Panc1 (cell line): ENCODE measurements at regions not wholly inside any gene's neighbourhood (a gene's known extent, or its start where the extent isn't known, plus 50 kb on each side); places are given as distances from the start of the nearest gene placed in this dataset.

ENCODE experiments used
- ATAC-seq: fragments of 200-7000 bp; cut with Tn5 transposase; 2 replicates; pipeline ENCODE4 v1.9.1; 2020; ENCODE audit warnings: mild to moderate bottlenecking, moderate library complexity
- BruUV-seq: library from RNA; stranded (reverse); fragments of 400-500 nt; replicated peaks from 2 replicates; lab custom pipeline; 2021; lab: Mats Ljungman, UMichigan
- CTCF ChIA-PET: fragments of 300-600 bp; sonication (Branson Sonifier 250); formaldehyde crosslinking; loops from one replicate; lab custom pipeline; 2022; ENCODE audit warnings: antibody characterized with exemption; lab: Charles Lee
- POLR2A ChIA-PET: fragments of 300-600 bp; sonication (Branson Sonifier 250); formaldehyde crosslinking; loops from one replicate; lab custom pipeline; 2022; ENCODE audit warnings: antibody characterized with exemption; lab: Charles Lee
- DNase-seq: peaks from one replicate; pipeline ENCODE4 v3.0.0-alpha.2; 2010; ENCODE audit warnings: low read depth, low spot score
- H3K27ac ChIP-seq: 2 replicates; pipeline ENCODE4 v1.5.1; 2011; ENCODE audit warnings: mild to moderate bottlenecking, low read length, inconsistent platforms
- H3K27me3 ChIP-seq: fragments of 200-500 bp; sonication (Bioruptor generic); 2 replicates; pipeline ENCODE4 v1.6.0; 2014; ENCODE audit warnings: low read length, inconsistent platforms; ENCODE audit not compliant: control insufficient read depth, insufficient read depth
- H3K36me3 ChIP-seq: fragments of 200-500 bp; sonication (Bioruptor generic); 2 replicates; pipeline ENCODE4 v1.5.1; 2014; ENCODE audit warnings: inconsistent platforms, mild to moderate bottlenecking, low read length, moderate library complexity; ENCODE audit not compliant: control insufficient read depth, insufficient read depth
- H3K4me1 ChIP-seq: 2 replicates; pipeline ENCODE4 v1.5.1; 2011; ENCODE audit warnings: inconsistent platforms, mild to moderate bottlenecking, low read length, moderate library complexity; ENCODE audit not compliant: control insufficient read depth, insufficient read depth
- H3K4me3 ChIP-seq, 2 experiments: 2 replicates each; pipeline ENCODE4 v1.5.1; 2011 to 2012; ENCODE audit warnings: low read depth in 2 of 2, low read length in 2 of 2, mild to moderate bottlenecking in 2 of 2, inconsistent platforms in 1 of 2, moderate library complexity in 1 of 2
- H3K9me3 ChIP-seq: fragments of 200-500 bp; sonication (Bioruptor generic); 2 replicates; pipeline ENCODE4 v1.5.1; 2014; ENCODE audit warnings: low read depth, mild to moderate bottlenecking, inconsistent platforms, low read length, moderate library complexity; ENCODE audit not compliant: control insufficient read depth, insufficient read depth
- CTCF ChIP-seq: fragments of 450-650 bp; IDR thresholded peaks from 2 replicates; pipeline ENCODE4 v1.5.1; 2017; ENCODE audit warnings: mild to moderate bottlenecking
- POLR2AphosphoS5 ChIP-seq: IDR thresholded peaks from 2 replicates; pipeline ENCODE4 v1.6.1; 2012; ENCODE audit warnings: mild to moderate bottlenecking, low read depth, low read length, moderate library complexity
- SIN3A ChIP-seq: IDR thresholded peaks from 2 replicates; pipeline ENCODE4 v1.6.1; 2012; ENCODE audit warnings: low read depth, mild to moderate bottlenecking, low read length, moderate library complexity, borderline replicate concordance; ENCODE audit not compliant: insufficient read depth
- TCF7L2 ChIP-seq: IDR thresholded peaks from 2 replicates; pipeline ENCODE4 v1.6.1; 2011; ENCODE audit warnings: mild to moderate bottlenecking, low read depth, low read length, inconsistent platforms
- in situ Hi-C: cut with HindIII; loops from 2 replicates; pipeline ENCODE4 v1.10.0; 2016; ENCODE audit warnings: low sequenced_read_pairs, low pct_unique_long_range_greater_than_20kb
- intact Hi-C: fragments of 100-400 bp; cut with micrococcal nuclease; formaldehyde crosslinking; loops from one replicate; pipeline ENCODE4 v1.10.0; 2022; ENCODE audit not compliant: unreplicated experiment
- TF ChIP-seq, protein P1 (sequence below), 2 experiments: IDR thresholded peaks; 2 replicates each; pipeline ENCODE4 v1.6.1; 2011 to 2012; ENCODE audit warnings: low read depth in 2 of 2, control low read depth in 1 of 2, low read length in 1 of 2, mild to moderate bottlenecking in 1 of 2, moderate library complexity in 1 of 2; ENCODE audit not compliant: insufficient read depth in 1 of 2

- no peak overlapping the region for H3K4me3 ChIP-seq
- CTCF ChIA-PET: interaction anchor here (0.8 kb wide), 1 partner anchor 493 kb away, joined by 3 read pairs; no protein-coding TSS in a partner anchor
Observed at GRCh38 chr12:115163710-115164109, 479.7 kb upstream of the TBX3 start.

DNA sequence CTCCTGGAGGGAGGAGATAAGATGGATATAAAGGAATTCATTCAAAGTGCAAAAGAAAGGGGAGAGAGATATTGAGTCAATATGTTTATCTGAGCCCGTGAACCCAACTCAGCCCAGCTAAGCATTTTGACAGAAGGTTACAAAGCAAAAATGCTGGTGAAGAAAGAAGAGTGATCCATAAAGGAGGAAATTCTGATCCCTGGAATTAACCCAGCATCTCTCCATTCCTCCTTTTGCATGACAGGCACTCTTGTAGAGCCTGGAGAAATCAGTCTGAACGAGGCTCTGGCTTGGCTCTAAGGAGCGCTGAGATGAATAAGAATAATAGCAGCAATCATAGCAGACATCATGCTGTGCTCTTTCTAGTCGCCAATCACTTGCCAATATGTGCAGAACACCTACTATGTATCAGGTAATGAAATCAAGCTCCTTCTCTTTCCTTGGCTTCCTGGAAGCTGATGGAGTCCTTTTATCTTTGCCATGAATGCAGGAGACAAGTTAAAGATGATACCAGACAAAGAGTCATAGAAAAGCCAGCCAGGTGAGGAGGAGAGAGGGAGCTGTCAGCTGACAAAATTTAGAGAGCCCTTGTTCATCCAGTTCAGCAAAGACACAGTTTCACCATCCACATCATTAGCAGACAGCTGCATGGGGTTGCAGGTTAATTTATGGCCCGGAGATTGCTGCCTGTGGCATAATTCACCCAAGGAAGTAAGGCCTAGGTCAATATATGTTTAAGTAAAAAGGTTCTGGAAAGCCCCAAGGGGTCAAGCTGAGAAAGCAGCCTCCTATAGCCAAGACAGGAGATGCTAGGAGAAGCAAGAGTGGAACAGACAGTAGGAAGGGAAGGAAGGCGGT is 476.5 kb upstream of the TBX3 start:
- no TSS peak for BruUV-seq
- Histone ChIP-seq H3K4me3 (no peak overlapping the region), H3K27me3 (no peaks in the 10 kb centered on the region), H3K9me3 (no peaks in the 10 kb centered on the region), H3K27ac (no peak overlapping the region), H3K36me3 (no peaks in the 10 kb centered on the region), H3K4me1 (no peaks in the 10 kb centered on the region)
- ATAC-seq (no peak), DNase-seq (no peak)
- ChIA-PET CTCF (interaction anchor here (0.6 kb wide), 1 partner anchor 296 kb away, joined by 4 read pairs; no protein-coding TSS in a partner anchor), POLR2A (no interaction called here)
- in situ Hi-C loops (no loop called here), intact Hi-C loops (no loop called here)
- TF ChIP-seq TCF7L2 (no peak), SIN3A (no peak), CTCF (no peak), POLR2AphosphoS5 (no peak)
- TF ChIP-seq, protein P1, sequence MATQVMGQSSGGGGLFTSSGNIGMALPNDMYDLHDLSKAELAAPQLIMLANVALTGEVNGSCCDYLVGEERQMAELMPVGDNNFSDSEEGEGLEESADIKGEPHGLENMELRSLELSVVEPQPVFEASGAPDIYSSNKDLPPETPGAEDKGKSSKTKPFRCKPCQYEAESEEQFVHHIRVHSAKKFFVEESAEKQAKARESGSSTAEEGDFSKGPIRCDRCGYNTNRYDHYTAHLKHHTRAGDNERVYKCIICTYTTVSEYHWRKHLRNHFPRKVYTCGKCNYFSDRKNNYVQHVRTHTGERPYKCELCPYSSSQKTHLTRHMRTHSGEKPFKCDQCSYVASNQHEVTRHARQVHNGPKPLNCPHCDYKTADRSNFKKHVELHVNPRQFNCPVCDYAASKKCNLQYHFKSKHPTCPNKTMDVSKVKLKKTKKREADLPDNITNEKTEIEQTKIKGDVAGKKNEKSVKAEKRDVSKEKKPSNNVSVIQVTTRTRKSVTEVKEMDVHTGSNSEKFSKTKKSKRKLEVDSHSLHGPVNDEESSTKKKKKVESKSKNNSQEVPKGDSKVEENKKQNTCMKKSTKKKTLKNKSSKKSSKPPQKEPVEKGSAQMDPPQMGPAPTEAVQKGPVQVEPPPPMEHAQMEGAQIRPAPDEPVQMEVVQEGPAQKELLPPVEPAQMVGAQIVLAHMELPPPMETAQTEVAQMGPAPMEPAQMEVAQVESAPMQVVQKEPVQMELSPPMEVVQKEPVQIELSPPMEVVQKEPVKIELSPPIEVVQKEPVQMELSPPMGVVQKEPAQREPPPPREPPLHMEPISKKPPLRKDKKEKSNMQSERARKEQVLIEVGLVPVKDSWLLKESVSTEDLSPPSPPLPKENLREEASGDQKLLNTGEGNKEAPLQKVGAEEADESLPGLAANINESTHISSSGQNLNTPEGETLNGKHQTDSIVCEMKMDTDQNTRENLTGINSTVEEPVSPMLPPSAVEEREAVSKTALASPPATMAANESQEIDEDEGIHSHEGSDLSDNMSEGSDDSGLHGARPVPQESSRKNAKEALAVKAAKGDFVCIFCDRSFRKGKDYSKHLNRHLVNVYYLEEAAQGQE (IDR thresholded peaks at IDR 0.05; ENCODE audit: insufficient read depth in 1 of 2, low read depth in 2 of 2, low read length in 1 of 2): no peak

More at GRCh38 chr12:115163710-115164109, 479.7 kb upstream of the TBX3 start:
- Histone ChIP-seq H3K4me1 (no peaks in the 10 kb centered on the region), H3K9me3 (no peaks in the 10 kb centered on the region), H3K36me3 (no peaks in the 10 kb centered on the region), H3K27ac (no peak overlapping the region), H3K27me3 (no peaks in the 10 kb centered on the region)
- intact Hi-C loops: no loop called here
- in situ Hi-C loops: no loop called here
- TF ChIP-seq CTCF (no peak), POLR2AphosphoS5 (no peak), TCF7L2 (no peak), SIN3A (no peak)
- TF ChIP-seq, protein P1 (IDR thresholded peaks at IDR 0.05; ENCODE audit: insufficient read depth in 1 of 2, low read depth in 2 of 2, low read length in 1 of 2): no peak
- ATAC-seq (no peak), DNase-seq (no peak)
- BruUV-seq: no TSS peak
- POLR2A ChIA-PET: no interaction called here
